GM19468 (cell line): ENCODE measurements at regions not wholly inside any gene's neighbourhood (a gene's known extent, or its start where the extent isn't known, plus 50 kb on each side); places are given as distances from the start of the nearest gene placed in this dataset.
"Not testable (repeated sequence)": the region's sequence is repeated elsewhere in the genome, so short reads cannot be mapped to it uniquely, and the experiment has no call there.

ENCODE experiments used
- ATAC-seq: cut with Tn5 transposase; IDR thresholded peaks from one replicate; pipeline ENCODE4 v1.9.1; 2021; ENCODE audit warnings: mild to moderate bottlenecking, moderate library complexity, moderate number of reproducible peaks; ENCODE audit not compliant: unreplicated experiment; ENCODE audit errors: extremely low read depth

GRCh38 chr2:53087874-53088461, 679.6 kb upstream of the CHAC2 start:
- no peak for ATAC-seq

GRCh38 chr2:53087262-53087873, 680.2 kb upstream of the CHAC2 start:
- no peak for ATAC-seq

DNA sequence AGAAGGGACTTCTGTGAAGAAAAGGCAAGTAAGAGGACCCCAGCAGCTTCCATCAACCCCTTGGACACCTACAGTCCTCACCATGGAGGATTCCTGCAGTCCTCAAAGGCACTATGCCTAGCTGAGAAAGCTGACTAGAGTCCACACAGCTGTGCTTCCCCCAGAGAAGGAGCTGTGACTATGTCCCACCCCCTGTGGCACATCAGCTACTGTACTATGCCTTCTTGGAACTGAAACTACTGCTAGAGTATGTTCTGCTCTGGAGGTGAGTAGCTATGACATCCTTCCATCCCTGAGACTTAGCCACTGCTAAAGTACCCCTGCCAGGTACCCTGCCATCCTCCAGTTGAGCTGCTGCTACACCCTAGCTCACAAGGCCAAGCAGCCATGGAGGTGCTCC, 690.2 kb upstream of the CHAC2 start:
- no peak for ATAC-seq

DNA sequence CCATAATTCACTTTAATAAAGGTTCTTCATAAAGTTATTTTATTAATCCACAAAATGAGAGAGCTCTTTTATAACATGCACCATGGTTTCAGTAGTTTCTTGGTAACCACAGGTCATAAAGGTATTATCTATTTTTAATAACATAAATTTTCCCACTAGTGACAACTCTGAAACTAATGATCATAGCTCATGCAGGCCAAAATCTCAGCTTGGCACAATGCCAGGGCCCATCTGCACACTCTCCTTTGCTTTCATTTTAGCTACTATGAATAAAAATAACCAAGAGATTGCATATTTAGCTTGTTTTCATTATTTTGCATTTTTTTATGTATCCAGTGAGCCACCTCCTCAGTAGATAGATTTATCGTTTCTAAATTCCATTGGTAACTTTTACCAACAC, 691.8 kb upstream of the CHAC2 start:
- no peak for ATAC-seq

DNA sequence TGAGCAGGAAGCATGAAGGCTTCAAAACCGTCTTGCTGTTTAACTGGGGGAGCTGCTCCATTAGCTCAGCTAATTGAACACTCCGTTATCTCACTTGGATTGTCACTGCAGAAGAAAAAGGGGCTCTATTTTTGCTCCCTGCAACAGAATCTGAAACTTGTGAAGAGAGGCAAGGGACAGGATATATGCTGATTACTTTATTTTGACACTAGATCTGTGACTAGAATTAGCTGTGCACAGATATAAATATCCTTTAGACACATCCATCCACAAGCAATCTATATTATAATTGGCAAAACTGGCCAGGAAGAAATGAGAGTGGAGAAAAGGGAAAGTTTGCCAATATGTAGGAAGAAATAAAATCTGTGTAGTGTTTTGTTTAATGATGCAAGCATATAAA, 700.1 kb upstream of the CHAC2 start:
- no peak for ATAC-seq

GRCh38 chr2:53067056-53067455, 700.5 kb upstream of the CHAC2 start:
- no peak for ATAC-seq

- no peak for ATAC-seq
Observed at GRCh38 chr2:53064154-53064553, 703.5 kb upstream of the CHAC2 start.

- ATAC-seq, result no peak
Observed at GRCh38 chr2:53058526-53058925, 709.1 kb upstream of the CHAC2 start.

DNA sequence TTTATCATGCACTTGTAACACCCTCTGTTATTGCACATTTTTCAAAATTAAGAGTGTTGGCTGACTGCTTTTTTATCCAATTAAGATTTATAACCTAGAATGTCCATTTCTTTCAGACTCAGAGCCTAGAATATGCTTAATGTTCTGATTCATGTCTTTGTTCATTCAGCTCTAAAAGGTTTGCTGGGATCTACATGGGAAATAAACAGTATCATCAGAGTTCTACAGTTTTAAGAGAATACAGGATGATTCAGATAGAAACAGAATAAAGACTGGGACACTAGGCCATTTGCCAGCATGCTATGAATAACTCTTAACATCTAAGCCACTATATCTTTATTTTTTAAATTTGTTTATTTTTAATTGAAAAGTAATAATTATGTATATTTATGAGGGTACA, 713.7 kb upstream of the CHAC2 start:
- no peak for ATAC-seq

- no peak for ATAC-seq
Observed at GRCh38 chr2:53051157-53051556, 716.4 kb upstream of the CHAC2 start.

GRCh38 chr2:53040536-53041229, 726.9 kb upstream of the CHAC2 start:
- no peak for ATAC-seq

GRCh38 chr2:53036196-53036595, 731.4 kb upstream of the CHAC2 start:
- no peak for ATAC-seq

- no peak for ATAC-seq
Observed at GRCh38 chr2:53035153-53035552, 732.5 kb upstream of the CHAC2 start.

DNA sequence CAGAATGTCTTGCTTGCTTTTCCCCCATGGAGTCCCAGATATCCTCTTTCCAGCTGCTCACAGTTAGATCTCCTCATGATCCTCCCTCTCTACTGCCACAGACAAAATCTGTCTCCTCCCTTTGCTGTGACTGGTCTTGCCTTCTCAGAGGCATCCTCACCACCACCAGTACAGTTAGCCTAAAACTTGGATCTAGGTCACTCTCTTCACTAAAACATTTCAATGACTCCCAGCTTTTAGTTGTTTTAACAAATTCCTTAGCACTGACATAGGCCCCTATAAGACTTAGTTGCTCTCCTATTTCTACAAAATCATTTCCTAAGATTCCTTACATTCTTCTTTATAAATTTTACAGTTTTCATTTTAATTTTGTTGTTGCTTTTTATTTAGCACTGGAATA, 734.2 kb upstream of the CHAC2 start:
- ATAC-seq, result no peak

DNA sequence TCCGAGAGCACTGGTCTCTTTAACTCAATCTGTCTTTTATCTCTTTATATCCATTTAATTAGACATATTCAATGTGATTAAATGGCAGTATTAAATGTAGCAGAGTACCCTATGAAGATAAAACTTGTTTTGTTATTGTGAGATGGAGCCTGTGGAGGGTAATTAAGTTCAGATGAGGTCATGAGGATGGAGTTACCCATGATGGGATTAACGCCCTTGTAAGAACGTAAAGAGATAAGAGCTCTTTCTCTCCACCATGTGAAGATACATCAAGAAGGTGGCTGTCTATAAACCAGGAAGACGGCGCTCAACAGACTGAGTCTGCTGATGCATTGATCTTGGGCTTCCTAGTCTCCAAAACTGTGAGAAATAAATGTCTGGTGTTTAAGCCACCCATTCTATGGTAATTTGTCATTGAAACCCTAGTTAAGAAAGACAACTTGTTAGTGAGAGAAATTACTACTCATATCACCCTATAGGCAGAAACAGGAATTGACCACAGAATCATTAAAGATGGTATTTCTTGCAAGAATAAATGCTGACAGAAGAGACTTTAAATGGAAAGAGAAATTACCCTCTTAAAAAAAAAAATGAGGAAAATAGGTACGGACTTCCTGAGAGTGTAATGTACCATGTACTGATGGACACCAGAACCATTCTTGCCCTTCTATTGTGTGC, 738.7 kb upstream of the CHAC2 start:
- ATAC-seq, result no peak

DNA sequence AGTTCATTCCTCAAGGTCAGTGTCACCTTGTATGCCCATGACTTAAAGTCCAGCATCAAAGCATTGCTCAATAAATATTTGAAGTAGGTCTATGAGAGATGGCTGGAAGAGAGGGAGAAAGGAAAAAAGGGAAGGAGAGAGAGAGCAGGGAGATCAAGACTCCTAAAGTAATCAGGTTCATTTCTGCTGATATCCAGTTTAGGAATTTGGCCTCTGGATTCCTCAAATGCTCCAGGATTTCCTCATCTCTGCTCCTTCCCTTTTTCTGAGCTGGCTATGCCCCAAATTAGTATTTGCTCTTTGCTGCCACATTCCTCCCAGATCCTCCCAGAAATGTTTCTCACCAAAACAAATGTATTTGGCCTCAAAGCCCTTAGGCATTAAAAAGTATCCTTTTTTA, 739.4 kb upstream of the CHAC2 start:
- no peak for ATAC-seq

- ATAC-seq, result not testable (repeated sequence)
Observed at GRCh38 chr2:53022248-53022647, 745.4 kb upstream of the CHAC2 start.

GRCh38 chr2:53021828-53022227, 745.8 kb upstream of the CHAC2 start:
- no peak for ATAC-seq

DNA sequence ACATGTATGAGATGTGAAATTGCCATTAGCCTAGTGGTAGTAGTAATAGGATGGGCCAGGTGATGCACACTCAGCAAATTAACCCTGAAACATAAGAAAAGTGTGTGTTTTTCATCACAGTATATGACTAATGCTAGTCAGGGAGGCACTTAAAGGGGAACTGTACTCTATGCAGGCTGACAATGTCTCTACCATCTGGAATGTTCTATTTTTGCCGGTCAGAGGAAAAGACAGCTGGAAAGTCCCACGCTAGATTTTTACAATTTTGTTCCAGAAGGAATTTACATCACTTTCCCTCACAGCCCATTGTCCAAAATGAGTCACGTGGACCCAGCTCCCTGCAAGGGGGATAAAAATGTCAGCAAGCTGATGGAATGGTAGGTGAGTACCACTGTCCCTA, 746.3 kb upstream of the CHAC2 start:
- ATAC-seq, result no peak

- no peak for ATAC-seq
Observed at GRCh38 chr2:53018825-53019425, 748.7 kb upstream of the CHAC2 start.

GRCh38 chr2:53006980-53007379, 760.6 kb upstream of the CHAC2 start:
- no peak for ATAC-seq
